HG03159 (cell line): ENCODE measurements at regions not wholly inside any gene's neighbourhood (a gene's known extent, or its start where the extent isn't known, plus 50 kb on each side); places are given as distances from the start of the nearest gene placed in this dataset.
"Not testable (repeated sequence)": the region's sequence is repeated elsewhere in the genome, so short reads cannot be mapped to it uniquely, and the experiment has no call there.

Experiments used
- ATAC-seq: cut with Tn5 transposase; IDR thresholded peaks from one replicate; pipeline ENCODE4 v1.9.1; 2021; ENCODE audit warnings: mild to moderate bottlenecking, moderate library complexity; ENCODE audit not compliant: unreplicated experiment

- ATAC-seq = no peak
Observed at GRCh38 chr15:62316413-62317060, 151.5 kb upstream of the C2CD4B start.

GRCh38 chr15:62320259-62320658, 155.2 kb upstream of the C2CD4B start:
- no peak for ATAC-seq

GRCh38 chr15:62323353-62323890, 158.3 kb upstream of the C2CD4B start:
- ATAC-seq = no peak

GRCh38 chr15:62324382-62324781, 159.3 kb upstream of the C2CD4B start:
- no peak for ATAC-seq

GRCh38 chr15:62325597-62325996, 160.5 kb upstream of the C2CD4B start:
- ATAC-seq = no peak

- ATAC-seq = no peak
Observed at GRCh38 chr15:62326460-62327011, 161.5 kb upstream of the C2CD4B start.

GRCh38 chr15:62327406-62327805, 162.3 kb upstream of the C2CD4B start:
- no peak for ATAC-seq

- ATAC-seq = not testable (repeated sequence)
Observed at GRCh38 chr15:62332472-62332871, 167.4 kb upstream of the C2CD4B start.

- ATAC-seq = no peak
Observed at GRCh38 chr15:62334536-62334935, 169.5 kb upstream of the C2CD4B start.

GRCh38 chr15:62337934-62338333, 172.8 kb upstream of the C2CD4B start:
- ATAC-seq = no peak

GRCh38 chr15:62338497-62338896, 173.4 kb upstream of the C2CD4B start:
- ATAC-seq = no peak

GRCh38 chr15:62342959-62343358, 177.9 kb upstream of the C2CD4B start:
- ATAC-seq = no peak

- no peak for ATAC-seq
Observed at GRCh38 chr15:62343397-62343796, 178.3 kb upstream of the C2CD4B start.

GRCh38 chr15:62344806-62345539, 179.9 kb upstream of the C2CD4B start:
- no peak for ATAC-seq

- no peak for ATAC-seq
Observed at GRCh38 chr15:62346168-62346567, 181.1 kb upstream of the C2CD4B start.

GRCh38 chr15:62348118-62348517, 183.0 kb upstream of the C2CD4B start:
- ATAC-seq = no peak

- no peak for ATAC-seq
Observed at GRCh38 chr15:62348623-62349022, 183.5 kb upstream of the C2CD4B start.

- ATAC-seq = no peak
Observed at GRCh38 chr15:62352817-62353216, 187.7 kb upstream of the C2CD4B start.

- no peak for ATAC-seq
Observed at GRCh38 chr15:62357431-62357830, 192.3 kb upstream of the C2CD4B start.

- ATAC-seq = no peak
Observed at GRCh38 chr15:62359416-62359815, 194.3 kb upstream of the C2CD4B start.

GRCh38 chr15:62360332-62361097, 195.4 kb upstream of the C2CD4B start:
- no peak for ATAC-seq
